Stimulated activated CD4-positive, alpha-beta T cell treated with anti-CD3 and anti-CD28 coated beads, Interleukin-2, amount 100 ng/mL, for 48 hours (primary cell): ENCODE measurements at regions not wholly inside any gene's neighbourhood (a gene's known extent, or its start where the extent isn't known, plus 50 kb on each side); places are given as distances from the start of the nearest gene placed in this dataset.

ENCODE experiments used
- DNase-seq, 2 donors: peaks; one replicate each; pipeline ENCODE4 v3.0.0-alpha.2; 2020

GRCh38 chr2:217687771-217688170, 315.0 kb downstream of the TNS1 start:
- DNase-seq: no peak

- no peak for DNase-seq
These were observed 317.6 kb downstream of the TNS1 start for GRCh38 chr2:217685255-217685605.

GRCh38 chr2:217684431-217685254, 318.2 kb downstream of the TNS1 start:
- no peak for DNase-seq

- no peak for DNase-seq
These were observed 319.5 kb downstream of the TNS1 start for GRCh38 chr2:217683106-217683870.

- DNase-seq: no peak
These were observed 321.0 kb downstream of the TNS1 start for GRCh38 chr2:217681791-217682190.

GRCh38 chr2:217680381-217680780, 322.4 kb downstream of the TNS1 start:
- DNase-seq: no peak

- no peak for DNase-seq
These were observed 329.2 kb downstream of the TNS1 start for GRCh38 chr2:217673627-217674026.

GRCh38 chr2:217672472-217672871, 330.3 kb downstream of the TNS1 start:
- no peak for DNase-seq

GRCh38 chr2:217671871-217672270, 330.9 kb downstream of the TNS1 start:
- no peak for DNase-seq

- no peak for DNase-seq
These were observed 331.7 kb downstream of the TNS1 start for GRCh38 chr2:217671075-217671474.

GRCh38 chr2:217669831-217670230, 333.0 kb downstream of the TNS1 start:
- no peak for DNase-seq

GRCh38 chr2:217667512-217667911, 335.3 kb downstream of the TNS1 start:
- no peak for DNase-seq

GRCh38 chr2:217667035-217667434, 335.8 kb downstream of the TNS1 start:
- no peak for DNase-seq

GRCh38 chr2:217666338-217666737, 336.5 kb downstream of the TNS1 start:
- no peak for DNase-seq

GRCh38 chr2:217664761-217665160, 338.0 kb downstream of the TNS1 start:
- DNase-seq: no peak

GRCh38 chr2:217662984-217663602, 339.7 kb downstream of the TNS1 start:
- DNase-seq: no peak

GRCh38 chr2:217661378-217661777, 341.4 kb downstream of the TNS1 start:
- no peak for DNase-seq

GRCh38 chr2:217660423-217660822, 342.4 kb downstream of the TNS1 start:
- DNase-seq: no peak

- no peak for DNase-seq
These were observed 344.0 kb downstream of the TNS1 start for GRCh38 chr2:217658806-217659205.

GRCh38 chr2:217657252-217657651, 345.5 kb downstream of the TNS1 start:
- DNase-seq: no peak

GRCh38 chr2:217656316-217656715, 346.5 kb downstream of the TNS1 start:
- no peak for DNase-seq

- DNase-seq: no peak
These were observed 347.1 kb downstream of the TNS1 start for GRCh38 chr2:217655651-217656050.

GRCh38 chr2:217654168-217654567, 348.6 kb downstream of the TNS1 start:
- no peak for DNase-seq
